ENCODE measurements at regions not wholly inside any gene's neighbourhood (a gene's known extent, or its start where the extent isn't known, plus 50 kb on each side); places are given as distances from the start of the nearest gene placed in this dataset.
A peak's percentile ranks its signal among the peaks of the same experiment; 100 is the strongest.

DNA sequence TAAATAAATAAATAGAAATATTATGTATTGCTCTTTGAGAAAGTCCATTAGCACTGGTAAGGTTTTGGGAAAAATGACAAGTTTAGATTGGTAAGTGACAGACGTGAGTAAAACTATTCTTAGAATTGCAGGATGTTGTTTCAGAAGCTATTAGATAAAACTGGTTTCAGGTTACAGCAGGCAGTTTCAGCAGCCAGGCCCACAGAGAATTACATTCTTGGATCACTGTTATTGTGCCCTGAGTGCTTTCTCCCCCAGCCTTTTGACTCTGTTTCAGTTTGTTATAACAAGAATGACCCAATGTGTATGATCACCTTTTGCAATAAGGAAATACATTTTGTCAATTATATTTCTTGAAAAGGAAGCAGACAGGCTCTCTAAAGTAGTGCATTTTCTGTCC, 86.5 kb downstream of the DKK1 start:
- H2BK20ac ChIP-seq (ENCODE audit: low read depth, low read length), result no peak overlapping the region
- no peak overlapping the region for H3K56ac ChIP-seq (ENCODE audit: extremely low read depth, insufficient read depth, low read length)
- H3K27ac ChIP-seq (ENCODE audit: insufficient read depth, low read length), result no peak overlapping the region
- ChIA-PET POLR2A (ENCODE audit: unreplicated experiment) (no interaction called here), CTCF (no interaction called here)
- H3K9ac ChIP-seq (ENCODE audit: low read depth, low read length), result no peak overlapping the region
- no peak overlapping the region for H4K5ac ChIP-seq (ENCODE audit: low read depth, low read length)
- H3K27me3 ChIP-seq (ENCODE audit: control insufficient read depth, insufficient read depth, low read length), result no peaks in the 10 kb centered on the region
- 0% methylated on average over 1 of the region's 1 CpG; no CpG with 5 or more reads in 1 of the 2 experiments for WGBS, 2 experiments (ENCODE audit: extremely low coverage in 2 of 2, insufficient read length in 1 of 2)
- H4K20me1 ChIP-seq (ENCODE audit: insufficient read depth, low read length), result no peaks in the 10 kb centered on the region
- no peak overlapping the region for H2AK9ac ChIP-seq (replicated peaks; ENCODE audit: low read depth, low read length, poor library complexity)
- in situ Hi-C loops (cut with MboI; ENCODE audit: low sequenced_read_pairs), result no loop called here
- H4K8ac ChIP-seq (ENCODE audit: low read depth in 2 of 2, low read length in 2 of 2), result no peak overlapping the region
- intact Hi-C loops (cut with micrococcal nuclease), result no loop called here
- no peak overlapping the region for H3K4me2 ChIP-seq (ENCODE audit: low read depth, low read length)
- no peaks in the 10 kb centered on the region for H3K36me3 ChIP-seq (ENCODE audit: control insufficient read depth, insufficient read depth, low read length)
- DNase-seq (peak; percentile 50), ATAC-seq (ENCODE audit: low read depth) (peak; percentile 40)
- H3K79me1 ChIP-seq (ENCODE audit: low read depth in 1 of 2, low read length in 2 of 2), result no peaks in the 10 kb centered on the region
- dilution Hi-C loops (cut with HindIII; ENCODE audit: low sequenced_read_pairs, unreplicated experiment), result no loop called here
- H4K91ac ChIP-seq (ENCODE audit: insufficient read depth, low read depth, low read length), result no peak overlapping the region
- H2AK5ac ChIP-seq (ENCODE audit: low read depth, low read length), result no peak overlapping the region
- no peak overlapping the region for H2AFZ ChIP-seq (replicated peaks; ENCODE audit: low read length, poor library complexity)
- BruUV-seq (replicated peaks), result no TSS peak
- H3K9me3 ChIP-seq (ENCODE audit: control insufficient read depth, insufficient read depth, low read length), result peaks cover 2% of the 10 kb centered on the region; the same call in 1 of the 2 replicates
- no peak overlapping the region for H3K18ac ChIP-seq (ENCODE audit: low read depth, low read length)
- H2BK5ac ChIP-seq (ENCODE audit: low read depth, low read length, poor library complexity, severe bottlenecking), result no peak overlapping the region
- H2BK15ac ChIP-seq (ENCODE audit: low read depth, low read length), result no peak overlapping the region
- no peak overlapping the region for H3K4me3 ChIP-seq (ENCODE audit: insufficient read depth, low read depth, low read length)
- no peak overlapping the region for H3K4ac ChIP-seq (ENCODE audit: low read depth, low read length)
- H2BK120ac ChIP-seq (ENCODE audit: low read depth, low read length), result no peak overlapping the region
- H3K14ac ChIP-seq (replicated peaks; ENCODE audit: low read depth, low read length), result no peak overlapping the region
- no peaks in the 10 kb centered on the region for H3K9me1 ChIP-seq (ENCODE audit: insufficient read depth, low read length)
- TF ChIP-seq RFX5 (IDR thresholded peaks at IDR 0.05; ENCODE audit: low read depth, low read length), result no peak
- TF ChIP-seq, protein P1, sequence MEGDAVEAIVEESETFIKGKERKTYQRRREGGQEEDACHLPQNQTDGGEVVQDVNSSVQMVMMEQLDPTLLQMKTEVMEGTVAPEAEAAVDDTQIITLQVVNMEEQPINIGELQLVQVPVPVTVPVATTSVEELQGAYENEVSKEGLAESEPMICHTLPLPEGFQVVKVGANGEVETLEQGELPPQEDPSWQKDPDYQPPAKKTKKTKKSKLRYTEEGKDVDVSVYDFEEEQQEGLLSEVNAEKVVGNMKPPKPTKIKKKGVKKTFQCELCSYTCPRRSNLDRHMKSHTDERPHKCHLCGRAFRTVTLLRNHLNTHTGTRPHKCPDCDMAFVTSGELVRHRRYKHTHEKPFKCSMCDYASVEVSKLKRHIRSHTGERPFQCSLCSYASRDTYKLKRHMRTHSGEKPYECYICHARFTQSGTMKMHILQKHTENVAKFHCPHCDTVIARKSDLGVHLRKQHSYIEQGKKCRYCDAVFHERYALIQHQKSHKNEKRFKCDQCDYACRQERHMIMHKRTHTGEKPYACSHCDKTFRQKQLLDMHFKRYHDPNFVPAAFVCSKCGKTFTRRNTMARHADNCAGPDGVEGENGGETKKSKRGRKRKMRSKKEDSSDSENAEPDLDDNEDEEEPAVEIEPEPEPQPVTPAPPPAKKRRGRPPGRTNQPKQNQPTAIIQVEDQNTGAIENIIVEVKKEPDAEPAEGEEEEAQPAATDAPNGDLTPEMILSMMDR (conservative IDR thresholded peaks at IDR 0.05; ENCODE audit: low read depth, low read length), result no peak
- TF ChIP-seq FOS (IDR thresholded peaks at IDR 0.05; ENCODE audit: low read depth, low read length), result no peak
- no peak for TF ChIP-seq BHLHE40 (IDR thresholded peaks at IDR 0.05; ENCODE audit: low read depth, low read length)
- TF ChIP-seq, protein P2, sequence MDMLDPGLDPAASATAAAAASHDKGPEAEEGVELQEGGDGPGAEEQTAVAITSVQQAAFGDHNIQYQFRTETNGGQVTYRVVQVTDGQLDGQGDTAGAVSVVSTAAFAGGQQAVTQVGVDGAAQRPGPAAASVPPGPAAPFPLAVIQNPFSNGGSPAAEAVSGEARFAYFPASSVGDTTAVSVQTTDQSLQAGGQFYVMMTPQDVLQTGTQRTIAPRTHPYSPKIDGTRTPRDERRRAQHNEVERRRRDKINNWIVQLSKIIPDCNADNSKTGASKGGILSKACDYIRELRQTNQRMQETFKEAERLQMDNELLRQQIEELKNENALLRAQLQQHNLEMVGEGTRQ (IDR thresholded peaks at IDR 0.05; ENCODE audit: low read depth, low read length), result no peak
- TF ChIP-seq, protein P3, sequence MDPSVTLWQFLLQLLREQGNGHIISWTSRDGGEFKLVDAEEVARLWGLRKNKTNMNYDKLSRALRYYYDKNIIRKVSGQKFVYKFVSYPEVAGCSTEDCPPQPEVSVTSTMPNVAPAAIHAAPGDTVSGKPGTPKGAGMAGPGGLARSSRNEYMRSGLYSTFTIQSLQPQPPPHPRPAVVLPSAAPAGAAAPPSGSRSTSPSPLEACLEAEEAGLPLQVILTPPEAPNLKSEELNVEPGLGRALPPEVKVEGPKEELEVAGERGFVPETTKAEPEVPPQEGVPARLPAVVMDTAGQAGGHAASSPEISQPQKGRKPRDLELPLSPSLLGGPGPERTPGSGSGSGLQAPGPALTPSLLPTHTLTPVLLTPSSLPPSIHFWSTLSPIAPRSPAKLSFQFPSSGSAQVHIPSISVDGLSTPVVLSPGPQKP (IDR thresholded peaks at IDR 0.05; ENCODE audit: borderline replicate concordance, low read depth, low read length), result no peak
- TF ChIP-seq POLR2A (IDR thresholded peaks at IDR 0.05; ENCODE audit: low read depth, low read length), result no peak
- TF ChIP-seq CEBPB (IDR thresholded peaks at IDR 0.05; ENCODE audit: low read depth, low read length), result no peak
- no peak for TF ChIP-seq SMC3 (IDR thresholded peaks at IDR 0.05; ENCODE audit: low read depth, low read length)
- TF ChIP-seq CHD1 (IDR thresholded peaks at IDR 0.05; ENCODE audit: low read depth, low read length), result no peak
- no peak for TF ChIP-seq MAFK (IDR thresholded peaks at IDR 0.05; ENCODE audit: low read depth, low read length)
- no peak for TF ChIP-seq MAZ (IDR thresholded peaks at IDR 0.05; ENCODE audit: borderline replicate concordance, low read depth, low read length)
- TF ChIP-seq RAD21 (IDR thresholded peaks at IDR 0.05; ENCODE audit: low read length), result no peak
- TF ChIP-seq NFE2L2 (IDR thresholded peaks at IDR 0.05; ENCODE audit: low read depth, low read length), result no peak
- TF ChIP-seq RCOR1 (IDR thresholded peaks at IDR 0.05; ENCODE audit: insufficient replicate concordance, low read length), result no peak
- TF ChIP-seq MXI1 (IDR thresholded peaks at IDR 0.05; ENCODE audit: borderline replicate concordance, low read depth, low read length), result no peak
- H3K4me1 ChIP-seq (ENCODE audit: control insufficient read depth, insufficient read depth, low read length), result no peaks in the 10 kb centered on the region
- no peak overlapping the region for H3K23ac ChIP-seq (ENCODE audit: low read depth, low read length)

All from IMR-90 (cell line).